ENCODE measurements at regions not wholly inside any gene's neighbourhood (a gene's known extent, or its start where the extent isn't known, plus 50 kb on each side); places are given as distances from the start of the nearest gene placed in this dataset.
"Not testable (repeated sequence)": the region's sequence is repeated elsewhere in the genome, so short reads cannot be mapped to it uniquely, and the experiment has no call there.

- no peaks in the 10 kb centered on the region for H3K4me1 ChIP-seq (ENCODE audit: control insufficient read depth, insufficient read depth, low read length)
- 42% methylated on average over 6 of the region's 9 CpGs for WGBS (ENCODE audit: insufficient coverage)
- H3K4me3 ChIP-seq (ENCODE audit: low read length) = no peak overlapping the region
- DNase-seq = no peak
- H3K36me3 ChIP-seq (ENCODE audit: control insufficient read depth, insufficient read depth, low read length) = no peaks in the 10 kb centered on the region
- no peak overlapping the region for H3K27ac ChIP-seq (ENCODE audit: low read length)
- H3K9me3 ChIP-seq (replicated peaks; ENCODE audit: control insufficient read depth, low read depth, low read length) = no peaks in the 10 kb centered on the region
- no peaks in the 10 kb centered on the region for H3K27me3 ChIP-seq (ENCODE audit: control insufficient read depth, insufficient read depth, low read length)
These were observed 101.1 kb downstream of the GPR85 start for GRCh38 chr7:112985377-112985987.

- H3K4me1 ChIP-seq (ENCODE audit: control insufficient read depth, insufficient read depth, low read length) = no peaks in the 10 kb centered on the region
- no peaks in the 10 kb centered on the region for H3K9me3 ChIP-seq (replicated peaks; ENCODE audit: control insufficient read depth, low read depth, low read length)
- H3K27me3 ChIP-seq (ENCODE audit: control insufficient read depth, insufficient read depth, low read length) = no peaks in the 10 kb centered on the region
- no CpG with 5 or more reads among the region's 1 CpG for WGBS (ENCODE audit: insufficient coverage)
- H3K27ac ChIP-seq (ENCODE audit: low read length) = no peak overlapping the region
- no peaks in the 10 kb centered on the region for H3K36me3 ChIP-seq (ENCODE audit: control insufficient read depth, insufficient read depth, low read length)
- DNase-seq = no peak
- no peak overlapping the region for H3K4me3 ChIP-seq (ENCODE audit: low read length)
These were observed 104.1 kb downstream of the GPR85 start for GRCh38 chr7:112982441-112983063.

DNA sequence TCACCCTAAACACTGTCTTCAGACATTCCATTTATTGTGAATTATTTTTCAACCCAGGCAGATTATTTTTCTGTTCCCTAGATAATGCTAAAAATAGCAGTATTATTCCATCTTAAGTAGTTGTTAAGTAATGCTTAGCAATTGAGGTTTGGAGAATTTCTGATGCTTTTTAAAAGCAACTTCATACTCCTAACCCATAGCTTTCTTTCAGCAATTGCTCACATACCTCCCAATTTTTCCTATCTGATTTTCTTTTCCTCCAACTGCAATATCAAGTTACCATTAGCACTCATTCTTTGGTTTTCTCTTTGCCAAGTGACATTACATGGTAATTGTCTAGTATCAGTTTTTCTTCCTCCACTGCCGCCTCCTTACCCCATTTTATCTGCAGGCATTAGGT is 104.7 kb downstream of the GPR85 start:
- Histone ChIP-seq H3K4me1 (ENCODE audit: control insufficient read depth, insufficient read depth, low read length) (no peaks in the 10 kb centered on the region), H3K27ac (ENCODE audit: low read length) (no peak overlapping the region), H3K27me3 (ENCODE audit: control insufficient read depth, insufficient read depth, low read length) (no peaks in the 10 kb centered on the region), H3K36me3 (ENCODE audit: control insufficient read depth, insufficient read depth, low read length) (no peaks in the 10 kb centered on the region), H3K4me3 (ENCODE audit: low read length) (no peak overlapping the region), H3K9me3 (replicated peaks; ENCODE audit: control insufficient read depth, low read depth, low read length) (no peaks in the 10 kb centered on the region)
- no peak for DNase-seq
- no CpG with 5 or more reads among the region's 1 CpG for WGBS (ENCODE audit: insufficient coverage)

DNA sequence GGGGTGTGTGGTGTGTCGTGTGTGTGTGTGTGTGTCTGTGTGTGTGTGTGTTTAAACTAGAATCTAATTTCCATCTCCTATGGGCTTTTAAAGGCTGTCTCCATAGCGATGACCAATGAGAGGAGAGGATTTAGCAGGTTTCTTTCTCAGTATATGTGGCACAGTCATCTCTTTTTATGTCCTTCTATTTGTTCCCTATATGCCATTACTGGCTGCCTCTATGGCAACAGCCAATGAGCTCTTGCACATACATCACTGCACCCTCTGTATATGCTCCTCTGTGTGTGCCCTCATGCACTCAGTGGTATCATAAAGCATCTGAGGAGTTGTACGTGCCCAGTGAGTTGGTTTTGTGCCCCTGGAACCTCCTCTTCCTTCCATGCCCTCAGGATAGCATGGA is 107.6 kb downstream of the GPR85 start:
- not testable (repeated sequence) for DNase-seq; H3K4me3 ChIP-seq (ENCODE audit: low read length); H3K4me1 ChIP-seq (ENCODE audit: control insufficient read depth, insufficient read depth, low read length); H3K36me3 ChIP-seq (ENCODE audit: control insufficient read depth, insufficient read depth, low read length); H3K27me3 ChIP-seq (ENCODE audit: control insufficient read depth, insufficient read depth, low read length); H3K9me3 ChIP-seq (replicated peaks; ENCODE audit: control insufficient read depth, low read depth, low read length); H3K27ac ChIP-seq (ENCODE audit: low read length)
- WGBS (ENCODE audit: insufficient coverage) = no CpG with 5 or more reads among the region's 3 CpGs

GRCh38 chr7:112977244-112977955 is 109.2 kb downstream of the GPR85 start:
- H3K27me3 ChIP-seq (ENCODE audit: control insufficient read depth, insufficient read depth, low read length); H3K4me3 ChIP-seq (ENCODE audit: low read length); DNase-seq; H3K36me3 ChIP-seq (ENCODE audit: control insufficient read depth, insufficient read depth, low read length); H3K9me3 ChIP-seq (replicated peaks; ENCODE audit: control insufficient read depth, low read depth, low read length); H3K4me1 ChIP-seq (ENCODE audit: control insufficient read depth, insufficient read depth, low read length); H3K27ac ChIP-seq (ENCODE audit: low read length): not testable (repeated sequence)
- WGBS (ENCODE audit: insufficient coverage) = no CpG with 5 or more reads among the region's 8 CpGs

- Histone ChIP-seq H3K27me3 (ENCODE audit: control insufficient read depth, insufficient read depth, low read length) (no peaks in the 10 kb centered on the region), H3K27ac (ENCODE audit: low read length) (no peak overlapping the region), H3K4me3 (ENCODE audit: low read length) (no peak overlapping the region), H3K36me3 (ENCODE audit: control insufficient read depth, insufficient read depth, low read length) (no peaks in the 10 kb centered on the region), H3K9me3 (replicated peaks; ENCODE audit: control insufficient read depth, low read depth, low read length) (no peaks in the 10 kb centered on the region), H3K4me1 (ENCODE audit: control insufficient read depth, insufficient read depth, low read length) (no peaks in the 10 kb centered on the region)
- DNase-seq = no peak
These were observed 115.9 kb downstream of the GPR85 start for GRCh38 chr7:112970771-112971170.

DNA sequence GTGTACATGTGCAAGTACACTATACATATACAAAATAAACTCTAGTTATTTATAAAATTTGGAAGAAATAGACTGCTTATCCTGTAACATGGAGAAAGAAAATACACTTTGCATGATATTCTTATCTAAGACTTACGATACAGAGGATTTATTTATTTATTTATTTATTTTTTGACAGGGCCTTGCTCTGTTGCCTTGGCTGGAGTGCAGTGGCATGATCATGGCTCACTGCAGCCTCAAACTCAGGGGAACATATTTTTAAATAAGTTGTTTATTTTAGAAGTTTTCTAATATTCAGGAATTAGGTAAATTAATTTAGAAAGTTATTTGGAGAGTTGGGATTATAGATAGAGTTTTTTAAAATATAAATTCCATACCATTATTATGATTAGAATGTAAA is 116.7 kb downstream of the GPR85 start:
- Histone ChIP-seq H3K4me3 (ENCODE audit: low read length) (no peak overlapping the region), H3K4me1 (ENCODE audit: control insufficient read depth, insufficient read depth, low read length) (no peaks in the 10 kb centered on the region), H3K36me3 (ENCODE audit: control insufficient read depth, insufficient read depth, low read length) (no peaks in the 10 kb centered on the region), H3K27ac (ENCODE audit: low read length) (no peak overlapping the region), H3K9me3 (replicated peaks; ENCODE audit: control insufficient read depth, low read depth, low read length) (no peaks in the 10 kb centered on the region), H3K27me3 (ENCODE audit: control insufficient read depth, insufficient read depth, low read length) (no peaks in the 10 kb centered on the region)
- no peak for DNase-seq
- no CpG with 5 or more reads among the region's 1 CpG for WGBS (ENCODE audit: insufficient coverage)

DNA sequence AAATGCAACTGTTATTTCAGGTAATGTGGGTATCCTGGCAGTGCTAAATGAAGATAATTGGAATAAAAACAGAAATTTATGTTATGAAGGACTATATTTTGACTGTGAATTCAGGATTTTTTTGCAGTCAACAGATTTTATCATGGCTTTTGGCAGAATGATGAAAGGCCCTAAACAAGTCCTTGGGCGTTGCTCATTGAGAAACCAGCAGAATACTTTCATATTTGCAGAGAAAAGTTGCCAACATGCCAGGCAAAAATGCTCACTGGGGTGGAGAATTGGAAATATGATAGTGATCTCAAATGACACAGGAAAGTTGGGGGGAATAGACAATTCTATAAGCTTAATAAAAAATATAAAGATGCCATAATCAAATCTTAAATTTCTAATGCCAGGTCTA is 121.1 kb downstream of the GPR85 start:
- H3K4me1 ChIP-seq (ENCODE audit: control insufficient read depth, insufficient read depth, low read length) = no peaks in the 10 kb centered on the region
- WGBS (ENCODE audit: insufficient coverage) = no CpG with 5 or more reads among the region's 1 CpG

DNA sequence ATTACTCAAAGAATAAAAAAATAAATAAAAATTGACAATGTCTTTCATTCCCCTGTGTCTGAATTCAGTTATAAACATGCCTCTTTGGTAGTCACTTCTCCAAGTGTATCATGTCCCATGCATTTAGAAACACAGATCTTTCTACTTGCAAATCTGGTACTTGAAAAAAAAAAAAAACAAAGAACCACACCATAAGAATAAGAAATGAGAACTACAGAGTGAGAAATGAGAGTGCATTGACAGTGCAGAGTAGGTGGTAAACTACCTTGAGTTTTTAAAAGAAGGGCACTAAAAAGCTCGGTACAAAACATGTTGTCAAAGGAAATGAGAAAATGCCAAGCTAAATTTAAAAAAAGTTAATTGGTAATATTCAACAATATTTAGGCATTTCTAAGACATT is 123.0 kb downstream of the GPR85 start:
- no peak for DNase-seq
- no peak overlapping the region for H3K4me3 ChIP-seq (ENCODE audit: low read length)
- no peaks in the 10 kb centered on the region for H3K27me3 ChIP-seq (ENCODE audit: control insufficient read depth, insufficient read depth, low read length)
- no peak overlapping the region for H3K27ac ChIP-seq (ENCODE audit: low read length)
- H3K9me3 ChIP-seq (replicated peaks; ENCODE audit: control insufficient read depth, low read depth, low read length) = no peaks in the 10 kb centered on the region
- no peaks in the 10 kb centered on the region for H3K36me3 ChIP-seq (ENCODE audit: control insufficient read depth, insufficient read depth, low read length)
- no CpG with 5 or more reads among the region's 1 CpG for WGBS (ENCODE audit: insufficient coverage)
- no peaks in the 10 kb centered on the region for H3K4me1 ChIP-seq (ENCODE audit: control insufficient read depth, insufficient read depth, low read length)

More for the DNA sequence above, 121.1 kb downstream of the GPR85 start:
- no peak for DNase-seq
- no peak overlapping the region for H3K27ac ChIP-seq (ENCODE audit: low read length)
- no peaks in the 10 kb centered on the region for H3K27me3 ChIP-seq (ENCODE audit: control insufficient read depth, insufficient read depth, low read length)
- no peak overlapping the region for H3K4me3 ChIP-seq (ENCODE audit: low read length)
- no peaks in the 10 kb centered on the region for H3K9me3 ChIP-seq (replicated peaks; ENCODE audit: control insufficient read depth, low read depth, low read length)
- H3K36me3 ChIP-seq (ENCODE audit: control insufficient read depth, insufficient read depth, low read length) = no peaks in the 10 kb centered on the region

DNA sequence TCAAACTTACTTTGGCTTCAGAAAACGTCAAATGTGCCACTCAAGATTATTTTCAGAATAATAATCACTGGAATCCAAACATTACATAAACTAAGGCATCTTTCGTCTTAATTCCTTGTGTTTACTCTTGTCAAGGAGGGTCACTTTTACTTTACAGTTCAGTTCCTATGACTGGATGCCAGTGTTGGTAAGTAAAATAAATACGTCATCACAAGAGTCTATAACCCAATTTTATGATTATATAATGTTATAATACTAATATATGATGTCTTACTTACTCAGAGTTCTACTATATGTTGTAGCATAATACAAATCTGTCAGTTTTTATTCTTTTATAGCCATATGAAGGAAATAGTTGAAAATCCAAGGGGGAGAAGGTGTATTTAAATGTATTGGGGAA is 123.8 kb downstream of the GPR85 start:
- no peaks in the 10 kb centered on the region for H3K9me3 ChIP-seq (replicated peaks; ENCODE audit: control insufficient read depth, low read depth, low read length)
- H3K27ac ChIP-seq (ENCODE audit: low read length) = no peak overlapping the region
- H3K27me3 ChIP-seq (ENCODE audit: control insufficient read depth, insufficient read depth, low read length) = no peaks in the 10 kb centered on the region
- no peak for DNase-seq
- whole genome bisulfite sequencing (ENCODE audit: insufficient coverage) = no CpG with 5 or more reads among the region's 3 CpGs
- no peaks in the 10 kb centered on the region for H3K4me1 ChIP-seq (ENCODE audit: control insufficient read depth, insufficient read depth, low read length)
- no peaks in the 10 kb centered on the region for H3K36me3 ChIP-seq (ENCODE audit: control insufficient read depth, insufficient read depth, low read length)
- H3K4me3 ChIP-seq (ENCODE audit: low read length) = no peak overlapping the region
